ENCODE measurements at regions not wholly inside any gene's neighbourhood (a gene's known extent, or its start where the extent isn't known, plus 50 kb on each side); places are given as distances from the start of the nearest gene placed in this dataset.

GRCh38 chr2:41691561-41691960, 356.3 kb upstream of the PKDCC start:
- no peak for DNase-seq (ENCODE audit: low spot score)

DNA sequence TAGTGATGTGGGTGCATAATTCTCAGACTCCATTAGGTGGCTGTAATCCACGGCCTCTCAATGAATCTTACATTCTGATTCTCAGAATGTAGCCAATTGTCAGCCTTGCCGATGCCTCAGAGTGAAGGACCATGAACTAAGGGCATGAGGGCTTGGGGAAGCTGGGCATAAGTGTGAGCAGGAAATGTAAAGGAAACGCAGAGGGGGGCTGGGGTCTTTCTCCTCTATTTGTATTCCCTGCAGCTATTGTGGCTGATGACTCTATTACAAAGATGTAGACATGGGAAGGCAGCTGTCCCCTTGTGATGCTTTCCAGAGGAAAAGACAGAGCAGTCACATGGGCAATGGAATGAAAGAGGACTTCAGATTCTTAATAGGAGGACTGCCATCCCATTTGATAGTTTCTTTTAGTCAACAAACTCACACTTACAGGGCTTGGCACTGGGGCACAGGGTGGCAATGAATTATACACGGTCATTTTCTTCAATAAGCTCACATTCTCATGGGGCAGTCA, 353.2 kb upstream of the PKDCC start:
- DNase-seq (ENCODE audit: low spot score), result no peak

GRCh38 chr2:41695198-41696113, 352.4 kb upstream of the PKDCC start:
- DNase-seq (ENCODE audit: low spot score), result no peak

- no peak for DNase-seq (ENCODE audit: low spot score)
These were observed 350.4 kb upstream of the PKDCC start for GRCh38 chr2:41697389-41697788.

DNA sequence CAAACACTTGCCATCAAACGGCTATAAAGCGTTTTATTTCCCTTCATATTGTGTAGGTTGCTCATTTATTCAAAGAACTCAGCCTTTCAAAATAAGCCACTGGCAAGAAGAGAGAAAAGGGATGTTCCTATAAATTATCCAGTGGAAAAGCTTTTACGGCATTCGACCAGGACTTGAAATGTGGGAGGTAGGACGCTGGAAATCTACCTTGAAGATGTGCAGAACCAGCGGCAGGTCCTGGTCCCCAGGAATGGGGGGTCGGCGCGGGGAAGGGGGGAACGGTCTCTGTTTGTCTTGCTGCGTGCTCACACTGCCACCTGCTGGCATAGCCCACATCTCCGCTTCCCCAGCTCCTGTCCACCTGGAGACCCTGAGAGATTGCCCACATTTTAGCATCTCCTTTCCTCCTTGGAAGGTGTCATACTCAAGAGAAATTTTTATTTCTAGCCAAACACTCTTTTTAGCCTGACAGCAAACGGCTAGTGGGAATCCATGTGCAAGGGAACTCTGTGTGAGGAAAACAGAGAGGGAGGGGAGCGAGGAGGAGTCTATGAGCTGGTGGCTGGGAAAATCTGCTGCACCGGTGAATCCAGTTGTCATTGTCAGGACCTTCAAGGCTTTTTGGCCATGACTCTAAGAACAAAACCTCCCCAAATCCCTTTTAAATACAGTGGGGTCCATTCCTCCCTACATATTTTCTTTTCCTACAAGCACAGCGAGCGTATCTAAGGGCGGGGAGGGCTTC, 349.0 kb upstream of the PKDCC start:
- DNase-seq (ENCODE audit: low spot score), result no peak

DNA sequence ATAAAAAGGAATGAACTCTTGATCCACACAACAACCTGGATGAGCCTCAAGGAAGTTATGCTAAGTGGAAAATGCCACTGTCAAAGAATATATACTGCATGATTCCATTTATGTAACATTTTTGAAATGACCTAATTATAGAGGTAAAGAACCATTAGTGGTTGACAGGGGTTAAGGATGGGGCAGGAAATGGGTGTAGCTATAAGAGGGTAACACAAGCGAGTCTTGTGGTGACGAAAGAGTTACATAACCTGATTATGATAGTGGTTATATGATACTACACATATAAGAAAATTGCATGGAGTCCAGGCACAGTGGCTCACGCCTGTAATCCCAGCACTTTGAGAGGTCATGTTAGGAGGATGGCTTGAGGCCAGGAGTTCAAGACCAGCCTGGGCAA, 346.6 kb upstream of the PKDCC start:
- DNase-seq (ENCODE audit: low spot score), result no peak

- DNase-seq (ENCODE audit: low spot score), result no peak
These were observed 344.7 kb upstream of the PKDCC start for GRCh38 chr2:41703123-41703522.

DNA sequence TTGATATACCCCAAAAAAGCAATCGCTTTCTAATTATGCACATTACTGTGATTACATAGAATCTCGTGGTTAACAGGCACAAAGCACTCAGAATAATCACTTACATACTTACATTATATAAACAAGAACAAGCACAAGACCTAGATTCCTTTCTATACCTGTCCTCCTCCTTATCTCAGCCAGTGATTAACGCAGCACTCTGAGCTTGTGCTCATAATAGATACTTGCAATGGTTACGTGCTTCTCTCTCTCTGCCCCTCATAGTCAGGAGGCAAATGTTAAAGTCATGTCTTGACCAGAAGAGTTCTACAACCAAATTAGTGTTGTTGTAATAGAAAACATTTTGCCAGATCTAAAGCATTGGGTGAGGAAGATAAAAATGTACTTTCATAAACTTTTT, 342.2 kb upstream of the PKDCC start:
- DNase-seq (ENCODE audit: low spot score), result no peak

GRCh38 chr2:41706286-41706685, 341.5 kb upstream of the PKDCC start:
- DNase-seq (ENCODE audit: low spot score), result no peak

DNA sequence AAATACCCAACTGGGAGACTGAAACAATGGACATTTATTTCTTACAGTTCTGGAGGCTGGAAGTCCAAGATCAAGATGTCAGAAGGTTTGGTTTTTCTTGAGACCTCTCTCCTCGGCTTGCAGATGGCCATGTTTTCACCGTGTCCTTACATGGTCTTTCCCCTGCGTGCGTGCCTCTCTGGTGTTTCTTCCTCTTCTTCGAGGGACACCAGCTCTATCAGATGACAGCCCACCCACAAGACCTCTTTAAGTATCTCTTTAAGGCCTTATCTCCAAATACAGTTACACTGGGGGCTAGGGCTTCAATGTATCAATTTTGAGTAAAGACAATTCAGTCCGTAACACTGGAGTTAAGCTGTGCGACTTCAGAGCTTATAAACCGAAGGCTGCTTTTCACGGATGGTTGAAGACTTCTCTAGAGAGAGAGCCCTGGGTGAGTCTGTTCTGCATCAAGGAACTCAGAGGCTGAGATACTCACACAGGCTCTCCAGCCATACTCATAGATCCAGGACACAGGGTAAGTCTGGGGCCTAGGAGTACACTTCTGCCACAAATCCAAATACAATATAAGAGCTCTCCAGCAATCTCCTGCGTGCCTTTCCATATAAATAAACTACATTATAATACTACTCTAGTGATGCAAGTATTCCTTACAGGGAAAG, 339.9 kb upstream of the PKDCC start:
- no peak for DNase-seq (ENCODE audit: low spot score)

DNA sequence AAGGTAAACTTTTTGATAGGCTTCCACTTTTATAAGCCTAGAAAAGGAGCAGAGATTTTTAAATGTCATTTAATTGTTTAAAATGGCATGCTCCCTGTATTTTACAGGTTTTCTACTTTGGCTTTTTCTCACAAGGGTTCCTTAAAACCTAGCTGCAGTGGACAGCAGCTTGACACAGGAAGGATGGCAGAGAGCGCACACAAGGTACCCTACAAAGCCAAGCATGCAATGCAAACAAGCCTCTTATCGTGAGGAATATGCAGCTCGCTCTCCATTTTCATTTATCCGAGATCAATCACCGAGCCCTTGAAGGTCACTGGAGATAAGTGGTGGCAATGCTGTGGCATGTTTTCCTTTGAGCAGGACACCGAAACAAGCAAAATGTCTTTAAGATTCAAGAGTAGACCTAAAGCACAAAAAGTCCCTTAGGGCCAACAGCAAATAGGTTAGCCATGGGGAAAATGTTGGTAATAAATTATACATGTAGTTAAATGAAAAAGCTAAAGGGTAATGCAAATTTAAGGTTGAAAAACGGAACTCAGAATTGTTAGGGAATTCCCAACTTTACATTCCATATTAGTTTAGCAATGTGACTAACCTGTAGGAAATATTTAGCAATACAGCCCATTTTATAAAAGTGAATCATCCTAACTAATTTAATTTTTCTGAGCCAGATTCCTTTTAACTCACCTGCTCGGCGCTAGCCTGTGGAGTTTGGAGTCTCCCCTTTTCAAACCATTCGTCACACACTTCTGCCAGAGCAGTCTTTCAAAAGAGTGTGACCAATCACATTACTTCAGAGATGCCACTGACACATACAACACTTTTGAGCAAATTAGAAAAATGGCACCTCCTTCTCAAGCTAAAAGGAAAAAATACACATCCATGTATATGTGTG, 337.9 kb upstream of the PKDCC start:
- DNase-seq (ENCODE audit: low spot score), result no peak

DNA sequence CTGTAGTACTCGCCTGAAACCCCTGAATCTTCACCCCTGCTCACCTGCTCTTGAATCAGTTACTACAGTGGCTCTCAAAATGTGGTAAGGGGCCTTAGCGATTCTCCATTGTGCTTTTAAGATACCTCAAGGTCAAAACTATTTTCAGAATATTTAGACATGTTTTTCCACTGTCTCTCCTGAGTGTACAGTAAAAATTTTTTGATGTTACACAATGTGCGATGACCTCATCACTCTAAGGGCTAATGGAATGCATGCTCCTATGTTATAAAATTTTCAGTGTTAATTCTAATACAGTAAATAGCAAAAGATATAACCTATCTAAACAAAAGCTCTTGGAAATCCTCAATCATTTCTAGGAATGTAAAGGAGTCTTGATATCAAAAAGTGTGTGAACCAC, 336.9 kb upstream of the PKDCC start:
- DNase-seq (ENCODE audit: low spot score), result no peak

GRCh38 chr2:41711736-41712135, 336.1 kb upstream of the PKDCC start:
- DNase-seq (ENCODE audit: low spot score), result no peak

GRCh38 chr2:41716497-41716896, 331.3 kb upstream of the PKDCC start:
- DNase-seq (ENCODE audit: low spot score), result no peak

DNA sequence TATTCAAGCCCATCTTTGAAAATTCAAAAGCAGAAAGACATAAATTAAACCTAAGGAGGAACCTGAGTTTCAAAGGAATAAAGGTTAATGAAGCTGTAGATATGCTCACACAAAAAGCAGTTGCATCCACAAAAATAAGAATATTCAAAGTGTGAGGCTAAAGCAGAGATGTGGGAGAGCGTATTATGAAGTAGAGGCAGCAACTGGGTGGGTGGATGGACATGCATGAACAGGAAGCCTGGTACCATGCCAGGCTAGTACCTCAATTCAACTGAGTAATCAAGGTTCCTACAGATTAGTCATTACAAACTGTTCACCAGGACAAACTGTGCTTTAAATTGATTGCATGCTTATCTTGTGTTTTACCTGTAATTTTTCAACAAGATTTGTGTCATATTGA, 330.0 kb upstream of the PKDCC start:
- no peak for DNase-seq (ENCODE audit: low spot score)

DNA sequence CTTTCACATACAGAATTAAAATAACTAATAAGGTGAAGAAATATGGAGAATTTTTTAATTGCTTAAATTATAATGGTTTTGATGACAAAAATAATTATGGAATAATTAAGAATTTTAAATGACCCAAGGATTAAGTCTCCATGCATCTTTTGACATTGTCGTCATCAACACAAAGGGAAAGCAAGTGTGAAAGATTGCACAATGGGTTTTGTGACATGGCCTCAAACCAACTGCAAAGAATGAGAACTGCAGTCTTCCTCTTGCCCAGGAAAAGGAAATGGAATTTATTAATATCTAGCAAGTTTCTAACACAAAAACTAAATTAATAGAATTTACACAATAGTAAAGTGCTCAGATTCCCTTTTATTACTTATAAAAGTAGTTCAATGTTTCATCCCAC, 329.1 kb upstream of the PKDCC start:
- no peak for DNase-seq (ENCODE audit: low spot score)

DNA sequence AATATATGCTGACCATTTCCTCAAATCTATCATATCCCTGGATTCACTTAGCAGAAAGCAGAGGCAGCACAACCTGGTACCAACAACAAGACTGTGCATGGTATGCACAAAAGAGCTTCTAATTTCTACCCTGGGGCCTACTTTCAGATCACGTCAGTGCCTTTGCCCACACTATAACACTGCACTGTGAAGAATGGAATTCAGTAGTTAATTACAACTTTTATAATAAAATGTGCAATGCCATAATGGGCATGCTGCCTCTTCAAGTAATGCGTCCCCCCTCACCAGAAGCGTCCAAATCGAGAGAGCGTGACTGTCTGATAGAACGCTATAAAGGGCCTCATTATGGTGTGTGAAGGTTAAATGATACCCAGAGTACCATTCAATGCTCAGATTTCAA, 328.1 kb upstream of the PKDCC start:
- DNase-seq (ENCODE audit: low spot score), result no peak

- DNase-seq (ENCODE audit: low spot score), result no peak
These were observed 327.2 kb upstream of the PKDCC start for GRCh38 chr2:41720331-41721251.

GRCh38 chr2:41722668-41723369, 325.0 kb upstream of the PKDCC start:
- no peak for DNase-seq (ENCODE audit: low spot score)

- no peak for DNase-seq (ENCODE audit: low spot score)
These were observed 324.3 kb upstream of the PKDCC start for GRCh38 chr2:41723526-41723925.

Data from kidney capillary endothelial cell (primary cell).